H9 (cell line): ENCODE measurements at regions not wholly inside any gene's neighbourhood (a gene's known extent, or its start where the extent isn't known, plus 50 kb on each side); places are given as distances from the start of the nearest gene placed in this dataset.

Source experiments
- DNase-seq: peaks from one replicate; pipeline ENCODE4 v3.0.0-alpha.2; 2017
- H2AFZ ChIP-seq: one replicate; pipeline ENCODE4 v1.6.1; 2013; ENCODE audit warnings: mild to moderate bottlenecking, low read length, control low read depth, moderate library complexity
- H2AK5ac ChIP-seq: 2 replicates; pipeline ENCODE4 v1.6.1; 2013; ENCODE audit warnings: low read length, control low read depth, mixed read lengths; ENCODE audit not compliant: insufficient read length
- H2BK120ac ChIP-seq: one replicate; pipeline ENCODE4 v1.6.1; 2013; ENCODE audit warnings: low read depth, mild to moderate bottlenecking, low read length, control low read depth, inconsistent platforms; ENCODE audit not compliant: poor library complexity, severe bottlenecking
- H2BK12ac ChIP-seq: 2 replicates; pipeline ENCODE4 v1.6.1; 2013; ENCODE audit warnings: low read length, control low read depth, mixed read lengths, low read depth; ENCODE audit not compliant: insufficient read length
- H2BK15ac ChIP-seq: 2 replicates; pipeline ENCODE4 v1.6.1; 2013; ENCODE audit warnings: low read depth, low read length, control low read depth
- H2BK20ac ChIP-seq: one replicate; pipeline ENCODE4 v1.6.1; 2013; ENCODE audit warnings: low read depth, mild to moderate bottlenecking, low read length, control low read depth, inconsistent platforms; ENCODE audit not compliant: poor library complexity, severe bottlenecking
- H2BK5ac ChIP-seq: 2 replicates; pipeline ENCODE4 v1.6.1; 2013; ENCODE audit warnings: low read length, control low read depth, mixed read lengths; ENCODE audit not compliant: insufficient read length
- H3K14ac ChIP-seq: 2 replicates; pipeline ENCODE4 v1.6.1; 2013; ENCODE audit warnings: low read length, control low read depth; ENCODE audit not compliant: insufficient read depth
- H3K18ac ChIP-seq: 2 replicates; pipeline ENCODE4 v1.6.1; 2013; ENCODE audit warnings: low read depth, mild to moderate bottlenecking, mixed read lengths, low read length, control low read depth; ENCODE audit not compliant: insufficient read length
- H3K23ac ChIP-seq: 2 replicates; pipeline ENCODE4 v1.6.1; 2013; ENCODE audit warnings: low read length, control low read depth, mixed read lengths, low read depth; ENCODE audit not compliant: insufficient read length
- H3K23me2 ChIP-seq: 2 replicates; pipeline ENCODE4 v1.6.1; 2013; ENCODE audit warnings: low read depth, mild to moderate bottlenecking, mixed read lengths, low read length, control low read depth; ENCODE audit not compliant: insufficient read length, poor library complexity, severe bottlenecking
- H3K27ac ChIP-seq: 2 replicates; pipeline ENCODE4 v1.5.1; 2013; ENCODE audit warnings: low read length, control low read depth, mixed read lengths, low read depth; ENCODE audit not compliant: insufficient read length
- H3K27me3 ChIP-seq: 2 replicates; pipeline ENCODE4 v1.6.1; 2013; ENCODE audit warnings: low read length, control low read depth, inconsistent platforms; ENCODE audit not compliant: insufficient read depth
- H3K4ac ChIP-seq: 2 replicates; pipeline ENCODE4 v1.6.1; 2013; ENCODE audit warnings: low read depth, mild to moderate bottlenecking, control low read depth, inconsistent platforms, low read length, moderate library complexity
- H3K4me1 ChIP-seq: 2 replicates; pipeline ENCODE4 v1.6.1; 2013; ENCODE audit warnings: low read length, control low read depth, inconsistent platforms; ENCODE audit not compliant: insufficient read depth
- H3K4me2 ChIP-seq: 2 replicates; pipeline ENCODE4 v1.6.1; 2013; ENCODE audit warnings: low read length, control low read depth, mixed read lengths; ENCODE audit not compliant: insufficient read length, insufficient read depth
- H3K56ac ChIP-seq: 2 replicates; pipeline ENCODE4 v1.6.1; 2013; ENCODE audit warnings: low read depth, mild to moderate bottlenecking, mixed read lengths, low read length, control low read depth; ENCODE audit not compliant: insufficient read length
- H3K79me1 ChIP-seq: 2 replicates; pipeline ENCODE4 v1.6.1; 2013; ENCODE audit warnings: low read depth, mild to moderate bottlenecking, moderate library complexity, low read length, control low read depth, inconsistent platforms; ENCODE audit not compliant: insufficient read depth, poor library complexity, severe bottlenecking
- H3K79me2 ChIP-seq: 2 replicates; pipeline ENCODE4 v1.6.1; 2013; ENCODE audit warnings: low read length, control low read depth, inconsistent platforms; ENCODE audit not compliant: insufficient read depth
- H3K9ac ChIP-seq: 2 replicates; pipeline ENCODE4 v1.6.1; 2013; ENCODE audit warnings: low read length, control low read depth, mixed read lengths; ENCODE audit not compliant: insufficient read length; ENCODE audit errors: extremely low read depth
- H3K9me3 ChIP-seq: one replicate; pipeline ENCODE4 v1.6.1; 2013; ENCODE audit warnings: low read depth, low read length, inconsistent platforms; ENCODE audit not compliant: control insufficient read depth
- H3T11ph ChIP-seq: one replicate; pipeline ENCODE4 v1.6.1; 2013; ENCODE audit warnings: mild to moderate bottlenecking, low read length, control low read depth, inconsistent platforms
- H4K20me1 ChIP-seq: one replicate; pipeline ENCODE4 v1.6.1; 2013; ENCODE audit not compliant: control insufficient read depth, insufficient read length, insufficient read depth
- H4K5ac ChIP-seq: 2 replicates; pipeline ENCODE4 v1.6.1; 2013; ENCODE audit warnings: low read depth, mild to moderate bottlenecking, mixed read lengths, low read length, control low read depth; ENCODE audit not compliant: insufficient read length
- H4K8ac ChIP-seq: replicated peaks from 2 replicates; pipeline ENCODE4 v1.6.1; 2013; ENCODE audit warnings: low read length, control low read depth, mixed read lengths, low read depth; ENCODE audit not compliant: insufficient read length
- H4K91ac ChIP-seq: 2 replicates; pipeline ENCODE4 v1.6.1; 2013; ENCODE audit warnings: low read depth, mild to moderate bottlenecking, moderate library complexity, mixed read lengths, low read length, control low read depth; ENCODE audit not compliant: insufficient read length
- H3K27ac Mint-ChIP-seq, 3 experiments: 2 replicates in 2 of 3; 3 replicates in 1 of 3; pipeline ENCODE4 v1.8.0; 2020 to 2021; ENCODE audit warnings: mixed read lengths in 3 of 3, mild to moderate bottlenecking in 1 of 3, moderate library complexity in 1 of 3
- H3K27me3 Mint-ChIP-seq: 2 replicates; pipeline ENCODE4 v1.8.0; 2021; ENCODE audit warnings: low read depth, mild to moderate bottlenecking, moderate library complexity, mixed read lengths
- H3K36me3 Mint-ChIP-seq, 3 experiments: 2 replicates in 2 of 3; 3 replicates in 1 of 3; pipeline ENCODE4 v1.8.0; 2020 to 2021; ENCODE audit warnings: low read depth in 3 of 3, mixed read lengths in 3 of 3; ENCODE audit not compliant: insufficient read depth in 1 of 3
- H3K4me1 Mint-ChIP-seq, 2 experiments: 2 replicates each; pipeline ENCODE4 v1.8.0; 2020; ENCODE audit warnings: mixed read lengths in 2 of 2
- H3K4me3 Mint-ChIP-seq, 2 experiments: 2 replicates in 1 of 2; 3 replicates in 1 of 2; pipeline ENCODE4 v1.8.0; 2020 to 2021; ENCODE audit warnings: mild to moderate bottlenecking in 2 of 2, mixed read lengths in 2 of 2, moderate library complexity in 1 of 2
- H3K9me3 Mint-ChIP-seq, 2 experiments: 2 replicates in 1 of 2; 3 replicates in 1 of 2; pipeline ENCODE4 v1.8.0; 2020; ENCODE audit warnings: mild to moderate bottlenecking in 2 of 2, mixed read lengths in 2 of 2, moderate library complexity in 1 of 2
- CTCF ChIP-seq: fragments of 200-600 bp; sonication (generic); conservative IDR thresholded peaks from 3 replicates; pipeline ENCODE4 v1.8.0; 2021; ENCODE audit warnings: antibody characterized with exemption, mild to moderate bottlenecking

- TF ChIP-seq CTCF = no peak
- H3K14ac ChIP-seq = no peak overlapping the region
- H2BK120ac ChIP-seq = no peak overlapping the region
- H3K23me2 ChIP-seq = no peaks in the 10 kb centered on the region
- no peak for DNase-seq
- H3K36me3 Mint-ChIP-seq = peaks cover 0 to 12% (median 5%) of the 10 kb centered on the region in 3 experiments; a peak in 5 of 7 replicates
- H4K20me1 ChIP-seq = no peaks in the 10 kb centered on the region
- no peaks in the 10 kb centered on the region for H3K27me3 ChIP-seq
- H3K9me3 Mint-ChIP-seq = peaks cover 5 to 10% of the 10 kb centered on the region in 2 experiments
- H3T11ph ChIP-seq = no peak overlapping the region
- H3K4ac ChIP-seq = no peak overlapping the region
- H2BK15ac ChIP-seq = no peak overlapping the region
- H3K4me1 ChIP-seq = no peaks in the 10 kb centered on the region
- H3K79me1 ChIP-seq = no peaks in the 10 kb centered on the region
- no peaks in the 10 kb centered on the region for H3K9me3 ChIP-seq
- no peak overlapping the region for H4K91ac ChIP-seq
- no peak overlapping the region for H4K5ac ChIP-seq
- H2AFZ ChIP-seq = no peak overlapping the region
- H3K27ac Mint-ChIP-seq = no peak overlapping the region
- H3K56ac ChIP-seq = no peak overlapping the region
- no peak overlapping the region for H2AK5ac ChIP-seq
- H3K4me1 Mint-ChIP-seq = no peaks in the 10 kb centered on the region
- H3K23ac ChIP-seq = no peak overlapping the region
- H3K18ac ChIP-seq = no peak overlapping the region
- no peak overlapping the region for H3K9ac ChIP-seq
- H3K27me3 Mint-ChIP-seq = no peaks in the 10 kb centered on the region
- H3K27ac ChIP-seq = no peak overlapping the region
- no peak overlapping the region for H3K4me2 ChIP-seq
- no peaks in the 10 kb centered on the region for H3K79me2 ChIP-seq
- H2BK12ac ChIP-seq = no peak overlapping the region
- H3K4me3 Mint-ChIP-seq = no peak overlapping the region
- H2BK20ac ChIP-seq = no peak overlapping the region
- no peak overlapping the region for H4K8ac ChIP-seq
- no peak overlapping the region for H2BK5ac ChIP-seq
These were observed 852.2 kb upstream of the CITED2 start for GRCh38 chr6:140226637-140227036.
